Effector memory CD8-positive, alpha-beta T cell (primary cell): ENCODE measurements at regions not wholly inside any gene's neighbourhood (a gene's known extent, or its start where the extent isn't known, plus 50 kb on each side); places are given as distances from the start of the nearest gene placed in this dataset.
"Not testable (repeated sequence)": the region's sequence is repeated elsewhere in the genome, so short reads cannot be mapped to it uniquely, and the experiment has no call there.

Source experiments
- ATAC-seq: fragments of 150-1000 bp; cut with Tn5 transposase; replicated peaks from 2 replicates; pipeline ENCODE4 v1.10.0; 2021; ENCODE audit warnings: mild to moderate bottlenecking, moderate library complexity
- DNase-seq, 3 experiments: peaks; one replicate each; pipeline ENCODE4 v3.0.0; 2021
- H3K27ac Mint-ChIP-seq, 2 donors: one replicate each; pipeline ENCODE4 v1.8.0; 2022; ENCODE audit warnings: mild to moderate bottlenecking in 2 of 2, mixed read lengths in 2 of 2, moderate library complexity in 2 of 2
- H3K27me3 Mint-ChIP-seq, 2 donors: one replicate each; pipeline ENCODE4 v1.8.0; 2022; ENCODE audit warnings: mixed read lengths in 2 of 2
- H3K36me3 Mint-ChIP-seq: one replicate; pipeline ENCODE4 v1.8.0; 2022; ENCODE audit warnings: mild to moderate bottlenecking, moderate library complexity, mixed read lengths; ENCODE audit not compliant: insufficient read depth
- H3K4me1 Mint-ChIP-seq, 2 donors: one replicate each; pipeline ENCODE4 v1.8.0; 2022; ENCODE audit warnings: low read depth in 2 of 2, mixed read lengths in 2 of 2
- H3K4me3 Mint-ChIP-seq, 2 donors: one replicate each; pipeline ENCODE4 v1.8.0; 2022; ENCODE audit warnings: mild to moderate bottlenecking in 2 of 2, mixed read lengths in 2 of 2, moderate library complexity in 2 of 2
- H3K9me3 Mint-ChIP-seq, 2 donors: one replicate each; pipeline ENCODE4 v1.8.0; 2022; ENCODE audit warnings: mixed read lengths in 2 of 2

- no peaks in the 10 kb centered on the region for H3K4me1 Mint-ChIP-seq
- H3K27ac Mint-ChIP-seq, result no peak overlapping the region
- no peaks in the 10 kb centered on the region for H3K27me3 Mint-ChIP-seq
- no peaks in the 10 kb centered on the region for H3K36me3 Mint-ChIP-seq
- no peak overlapping the region for H3K4me3 Mint-ChIP-seq
- DNase-seq, result no peak
- H3K9me3 Mint-ChIP-seq, result no peaks in the 10 kb centered on the region
- ATAC-seq, result no peak
These were observed 1706.7 kb downstream of the HACE1 start for GRCh38 chr6:103153016-103153415.

GRCh38 chr6:103142902-103143301 lies 1716.8 kb downstream of the HACE1 start:
- Mint-ChIP-seq H3K27ac (no peak overlapping the region), H3K36me3 (no peaks in the 10 kb centered on the region), H3K27me3 (no peaks in the 10 kb centered on the region), H3K9me3 (peaks cover 0 to 4% of the 10 kb centered on the region in 2 donors), H3K4me1 (no peaks in the 10 kb centered on the region), H3K4me3 (no peak overlapping the region)
- no peak for ATAC-seq
- DNase-seq, result no peak

GRCh38 chr6:103140308-103141027 lies 1719.3 kb downstream of the HACE1 start:
- peaks cover 0 to 8% of the 10 kb centered on the region in 2 donors for H3K9me3 Mint-ChIP-seq
- no peaks in the 10 kb centered on the region for H3K4me1 Mint-ChIP-seq
- H3K4me3 Mint-ChIP-seq, result no peak overlapping the region
- DNase-seq (no peak), ATAC-seq (no peak)
- H3K36me3 Mint-ChIP-seq, result no peaks in the 10 kb centered on the region
- H3K27me3 Mint-ChIP-seq, result no peaks in the 10 kb centered on the region
- H3K27ac Mint-ChIP-seq, result no peak overlapping the region

- H3K4me1 Mint-ChIP-seq, result no peaks in the 10 kb centered on the region
- no peaks in the 10 kb centered on the region for H3K27me3 Mint-ChIP-seq
- H3K4me3 Mint-ChIP-seq, result no peak overlapping the region
- H3K36me3 Mint-ChIP-seq, result no peaks in the 10 kb centered on the region
- H3K27ac Mint-ChIP-seq, result no peak overlapping the region
- DNase-seq (no peak), ATAC-seq (no peak)
- peaks cover 0 to 8% of the 10 kb centered on the region in 2 donors for H3K9me3 Mint-ChIP-seq
These were observed 1720.3 kb downstream of the HACE1 start for GRCh38 chr6:103139377-103139776.

GRCh38 chr6:103124471-103124870 lies 1731.0 kb downstream of the GRIK2 start:
- ATAC-seq, result no peak
- no peaks in the 10 kb centered on the region for H3K36me3 Mint-ChIP-seq
- H3K27ac Mint-ChIP-seq, result no peak overlapping the region
- peaks cover 0 to 7% of the 10 kb centered on the region in 2 donors for H3K9me3 Mint-ChIP-seq
- no peaks in the 10 kb centered on the region for H3K27me3 Mint-ChIP-seq
- no peaks in the 10 kb centered on the region for H3K4me1 Mint-ChIP-seq
- no peak for DNase-seq
- no peak overlapping the region for H3K4me3 Mint-ChIP-seq

- H3K9me3 Mint-ChIP-seq, result peaks cover 0 to 7% of the 10 kb centered on the region in 2 donors
- H3K4me1 Mint-ChIP-seq, result no peaks in the 10 kb centered on the region
- H3K27ac Mint-ChIP-seq, result no peak overlapping the region
- no peaks in the 10 kb centered on the region for H3K36me3 Mint-ChIP-seq
- DNase-seq (no peak), ATAC-seq (no peak)
- H3K27me3 Mint-ChIP-seq, result no peaks in the 10 kb centered on the region
- H3K4me3 Mint-ChIP-seq, result no peak overlapping the region
These were observed 1729.5 kb downstream of the GRIK2 start for GRCh38 chr6:103122766-103123601.

GRCh38 chr6:103119056-103119455 lies 1725.5 kb downstream of the GRIK2 start:
- Mint-ChIP-seq H3K4me1 (no peaks in the 10 kb centered on the region), H3K27me3 (no peaks in the 10 kb centered on the region)
- no peak for ATAC-seq

GRCh38 chr6:103114582-103114981 lies 1721.1 kb downstream of the GRIK2 start:
- no peak for ATAC-seq
- DNase-seq, result no peak
- peaks cover 0 to 3% of the 10 kb centered on the region in 2 donors for H3K9me3 Mint-ChIP-seq
- no peaks in the 10 kb centered on the region for H3K27me3 Mint-ChIP-seq
- H3K4me3 Mint-ChIP-seq, result no peak overlapping the region
- H3K36me3 Mint-ChIP-seq, result no peaks in the 10 kb centered on the region
- H3K4me1 Mint-ChIP-seq, result no peaks in the 10 kb centered on the region
- no peak overlapping the region for H3K27ac Mint-ChIP-seq

More at GRCh38 chr6:103119056-103119455, 1725.5 kb downstream of the GRIK2 start:
- Mint-ChIP-seq H3K9me3 (peaks cover 0 to 1% of the 10 kb centered on the region in 2 donors), H3K36me3 (no peaks in the 10 kb centered on the region), H3K4me3 (no peak overlapping the region), H3K27ac (no peak overlapping the region)
- no peak for DNase-seq

- no peak for DNase-seq
- Mint-ChIP-seq H3K36me3 (no peaks in the 10 kb centered on the region), H3K9me3 (peaks cover 0 to 3% of the 10 kb centered on the region in 2 donors), H3K4me3 (no peak overlapping the region), H3K27me3 (no peaks in the 10 kb centered on the region), H3K27ac (no peak overlapping the region), H3K4me1 (no peaks in the 10 kb centered on the region)
- no peak for ATAC-seq
These were observed 1719.9 kb downstream of the GRIK2 start for GRCh38 chr6:103113416-103113815.

- DNase-seq (no peak), ATAC-seq (no peak)
- Mint-ChIP-seq H3K27me3 (no peaks in the 10 kb centered on the region), H3K9me3 (peaks cover 3 to 4% of the 10 kb centered on the region in 2 donors), H3K4me1 (no peaks in the 10 kb centered on the region), H3K36me3 (no peaks in the 10 kb centered on the region), H3K27ac (no peak overlapping the region), H3K4me3 (no peak overlapping the region)
These were observed 1714.5 kb downstream of the GRIK2 start for GRCh38 chr6:103107985-103108384.

- no peak for ATAC-seq
- H3K4me3 Mint-ChIP-seq, result no peak overlapping the region
- H3K27me3 Mint-ChIP-seq, result no peaks in the 10 kb centered on the region
- no peaks in the 10 kb centered on the region for H3K36me3 Mint-ChIP-seq
- H3K27ac Mint-ChIP-seq, result no peak overlapping the region
- H3K9me3 Mint-ChIP-seq, result peaks cover 7 to 14% of the 10 kb centered on the region in 2 donors
- no peaks in the 10 kb centered on the region for H3K4me1 Mint-ChIP-seq
- no peak for DNase-seq
These were observed 1712.2 kb downstream of the GRIK2 start for GRCh38 chr6:103105686-103106085.

GRCh38 chr6:103101267-103101666 lies 1707.8 kb downstream of the GRIK2 start:
- H3K9me3 Mint-ChIP-seq, result peaks cover 14 to 15% of the 10 kb centered on the region in 2 donors
- H3K4me3 Mint-ChIP-seq, result no peak overlapping the region
- H3K36me3 Mint-ChIP-seq, result no peaks in the 10 kb centered on the region
- DNase-seq, result no peak
- no peak for ATAC-seq
- no peaks in the 10 kb centered on the region for H3K4me1 Mint-ChIP-seq
- no peaks in the 10 kb centered on the region for H3K27me3 Mint-ChIP-seq
- no peak overlapping the region for H3K27ac Mint-ChIP-seq

GRCh38 chr6:103092414-103092813 lies 1698.9 kb downstream of the GRIK2 start:
- DNase-seq, H3K36me3 Mint-ChIP-seq, ATAC-seq, H3K27me3 Mint-ChIP-seq, H3K4me3 Mint-ChIP-seq, H3K9me3 Mint-ChIP-seq, H3K27ac Mint-ChIP-seq, H3K4me1 Mint-ChIP-seq: not testable (repeated sequence)

- H3K27me3 Mint-ChIP-seq, result no peaks in the 10 kb centered on the region
- no peak for DNase-seq
These were observed 1692.3 kb downstream of the GRIK2 start for GRCh38 chr6:103085801-103086200.

More at GRCh38 chr6:103085801-103086200, 1692.3 kb downstream of the GRIK2 start:
- Mint-ChIP-seq H3K27ac (no peak overlapping the region), H3K4me1 (no peaks in the 10 kb centered on the region), H3K36me3 (no peaks in the 10 kb centered on the region), H3K4me3 (no peak overlapping the region), H3K9me3 (peaks cover under 1 to 2% of the 10 kb centered on the region in 2 donors)
- no peak for ATAC-seq
